Stimulated activated CD4-positive, alpha-beta T cell treated with anti-CD3 and anti-CD28 coated beads, Interleukin-1b, Interleukin-23, amount 100 ng/mL, for 4 hours (primary cell): ENCODE measurements at regions not wholly inside any gene's neighbourhood (a gene's known extent, or its start where the extent isn't known, plus 50 kb on each side); places are given as distances from the start of the nearest gene placed in this dataset.

Experiments
- DNase-seq, 2 donors: peaks; one replicate each; pipeline ENCODE4 v3.0.0-alpha.2; 2020; ENCODE audit warnings: low read depth in 2 of 2

GRCh38 chr4:176898791-176899190 is 106.1 kb upstream of the VEGFC start:
- DNase-seq: no peak

- DNase-seq: no peak
Observed at GRCh38 chr4:176902710-176903323, 110.1 kb upstream of the VEGFC start.

- DNase-seq: no peak
Observed at GRCh38 chr4:176906709-176907108, 114.0 kb upstream of the VEGFC start.

GRCh38 chr4:176910646-176911045 is 117.9 kb upstream of the VEGFC start:
- DNase-seq: no peak

GRCh38 chr4:176919631-176920030 is 126.9 kb upstream of the VEGFC start:
- no peak for DNase-seq

- no peak for DNase-seq
Observed at GRCh38 chr4:176920694-176921093, 128.0 kb upstream of the VEGFC start.

- no peak for DNase-seq
Observed at GRCh38 chr4:176921256-176921655, 128.5 kb upstream of the VEGFC start.

- DNase-seq: no peak
Observed at GRCh38 chr4:176924238-176924637, 131.5 kb upstream of the VEGFC start.

- DNase-seq: no peak
Observed at GRCh38 chr4:176925962-176926361, 133.2 kb upstream of the VEGFC start.

- no peak for DNase-seq
Observed at GRCh38 chr4:176927117-176927516, 134.4 kb upstream of the VEGFC start.

- DNase-seq: no peak
Observed at GRCh38 chr4:176927664-176928063, 134.9 kb upstream of the VEGFC start.

GRCh38 chr4:176939445-176939844 is 146.7 kb upstream of the VEGFC start:
- no peak for DNase-seq

- DNase-seq: no peak
Observed at GRCh38 chr4:176945334-176945733, 152.6 kb upstream of the VEGFC start.

- no peak for DNase-seq
Observed at GRCh38 chr4:176949029-176949428, 156.3 kb upstream of the VEGFC start.

- DNase-seq: no peak
Observed at GRCh38 chr4:176953021-176953420, 160.3 kb upstream of the VEGFC start.

GRCh38 chr4:176957353-176958118 is 164.8 kb upstream of the VEGFC start:
- DNase-seq: no peak

- no peak for DNase-seq
Observed at GRCh38 chr4:176959980-176960379, 167.3 kb upstream of the VEGFC start.

GRCh38 chr4:176963121-176963520 is 170.4 kb upstream of the VEGFC start:
- DNase-seq: no peak

- no peak for DNase-seq
Observed at GRCh38 chr4:176964116-176964691, 171.5 kb upstream of the VEGFC start.

- no peak for DNase-seq
Observed at GRCh38 chr4:176967586-176967985, 174.9 kb upstream of the VEGFC start.

- DNase-seq: no peak
Observed at GRCh38 chr4:176968094-176968493, 175.4 kb upstream of the VEGFC start.

- no peak for DNase-seq
Observed at GRCh38 chr4:176969011-176969410, 176.3 kb upstream of the VEGFC start.

GRCh38 chr4:176970853-176971252 is 178.1 kb upstream of the VEGFC start:
- DNase-seq: no peak
